K562 (cell line): ENCODE measurements at regions not wholly inside any gene's neighbourhood (a gene's known extent, or its start where the extent isn't known, plus 50 kb on each side); places are given as distances from the start of the nearest gene placed in this dataset.

ENCODE experiments used
- C11orf30 ChIP-seq: fragments of 450-650 bp; IDR thresholded peaks from 2 replicates; pipeline ENCODE4 v1.6.1; 2016; ENCODE audit warnings: low read depth, mild to moderate bottlenecking
- CC2D1A ChIP-seq: fragments of 450-650 bp; IDR thresholded peaks from 2 replicates; pipeline ENCODE4 v1.6.1; 2017; ENCODE audit warnings: mild to moderate bottlenecking
- CEBPG ChIP-seq, 3 experiments: fragments of 200-800 bp in 1 of 3; sonication (Bioruptor generic) in 1 of 3; sonication (generic) in 1 of 3; formaldehyde crosslinking in 1 of 3; IDR thresholded peaks in 2 of 3; conservative IDR thresholded peaks in 1 of 3; 2 replicates each; pipeline versions ENCODE4 v1.6.1 to v1.8.0; 2016 to 2022; ENCODE audit warnings: missing compliant biosample characterization in 2 of 3, missing genetic modification characterization in 2 of 3, mild to moderate bottlenecking in 1 of 3, missing genetic modification reagents in 1 of 3
- DNMT1 ChIP-seq: fragments of 450-650 bp; IDR thresholded peaks from 2 replicates; pipeline ENCODE4 v1.6.1; 2016; ENCODE audit warnings: antibody characterized with exemption, mild to moderate bottlenecking
- FOXJ3 ChIP-seq: sonication (generic); formaldehyde crosslinking; IDR thresholded peaks from 2 replicates; pipeline ENCODE4 v1.4.0; 2020; ENCODE audit warnings: mild to moderate bottlenecking, missing genetic modification reagents
- GABPB2 ChIP-seq: fragments of 250-450 bp; sonication (Bioruptor Pico); conservative IDR thresholded peaks from 2 replicates; pipeline ENCODE4 v1.5.1; 2021; ENCODE audit warnings: mild to moderate bottlenecking
- GTF2F1 ChIP-seq: IDR thresholded peaks from 2 replicates; pipeline ENCODE4 v1.6.1; 2011; ENCODE audit warnings: low read depth, low read length, improper control_type of control experiment
- KAT8 ChIP-seq: fragments of 450-650 bp; IDR thresholded peaks from 2 replicates; pipeline ENCODE4 v1.6.1; 2016; ENCODE audit warnings: low read depth, mild to moderate bottlenecking
- MECOM ChIP-seq: fragments of 250-450 bp; sonication (Bioruptor Pico); IDR thresholded peaks from 2 replicates; pipeline ENCODE4 v1.8.0; 2022; ENCODE audit warnings: inconsistent platforms
- MEIS2 ChIP-seq: fragments of 450-650 bp; IDR thresholded peaks from 2 replicates; pipeline ENCODE4 v1.6.1; 2014; ENCODE audit warnings: mild to moderate bottlenecking; ENCODE audit not compliant: partially characterized antibody
- NFYB ChIP-seq: IDR thresholded peaks from 2 replicates; pipeline ENCODE4 v1.6.1; 2011; ENCODE audit warnings: mild to moderate bottlenecking, moderate library complexity; ENCODE audit not compliant: insufficient read length; ENCODE audit errors: extremely low read depth
- NR4A1 ChIP-seq, 2 experiments: fragments of 250-450 bp in 1 of 2; fragments of 450-650 bp in 1 of 2; sonication (Bioruptor Pico) in 1 of 2; IDR thresholded peaks; 2 replicates each; pipeline versions ENCODE4 v1.4.0 to v1.6.1; 2016 to 2020; ENCODE audit warnings: mild to moderate bottlenecking in 2 of 2, missing compliant biosample characterization in 1 of 2, missing genetic modification characterization in 1 of 2, moderate library complexity in 1 of 2
- NUFIP1 ChIP-seq: fragments of 450-650 bp; IDR thresholded peaks from 2 replicates; pipeline ENCODE4 v1.6.1; 2018; ENCODE audit not compliant: partially characterized antibody
- POLR2G ChIP-seq: fragments of 200-400 bp; formaldehyde crosslinking; IDR thresholded peaks from 2 replicates; pipeline ENCODE4 v1.6.1; 2017; ENCODE audit warnings: low read depth, mild to moderate bottlenecking, antibody characterized with exemption, low read length, moderate library complexity
- TSC22D4 ChIP-seq: fragments of 450-650 bp; IDR thresholded peaks from 2 replicates; pipeline ENCODE4 v1.6.1; 2016; ENCODE audit warnings: missing genetic modification characterization, missing biosample characterization, control low read depth
- ZNF197 ChIP-seq: fragments of 200-800 bp; sonication (Bioruptor generic); IDR thresholded peaks from 2 replicates; pipeline ENCODE4 v1.6.1; 2016; ENCODE audit warnings: low read depth, missing genetic modification characterization, missing compliant biosample characterization
- ZNF23 ChIP-seq: fragments of 250-450 bp; sonication (Bioruptor Pico); IDR thresholded peaks from 2 replicates; pipeline ENCODE4 v1.4.0; 2020; ENCODE audit warnings: mild to moderate bottlenecking
- ZNF395 ChIP-seq: fragments of 200-800 bp; sonication (Bioruptor generic); IDR thresholded peaks from 2 replicates; pipeline ENCODE4 v1.6.1; 2017; ENCODE audit warnings: missing genetic modification characterization, missing compliant biosample characterization
- TF ChIP-seq, protein P1 (sequence below): fragments of 450-650 bp; IDR thresholded peaks from 2 replicates; pipeline ENCODE4 v1.6.1; 2016; ENCODE audit warnings: low read depth

- TF ChIP-seq GTF2F1 (no peak), DNMT1 (no peak), NFYB (no peak), TSC22D4 (tag) (no peak), FOXJ3 (CRISPR knock-in tag) (no peak), CC2D1A (no peak), ZNF395 (CRISPR knock-in tag) (no peak), ZNF23 (CRISPR knock-in tag) (no peak), NUFIP1 (no peak), KAT8 (no peak), C11orf30 (no peak), MEIS2 (peak; percentile 60), ZNF197 (0 out of 2 replicates have a peak, but pooled peaks have one; percentile 51), MECOM (CRISPR knock-in tag) (no peak), CEBPG (CRISPR knock-in tag; IDR thresholded peaks at IDR 0.05) (no peak), CEBPG (tag; conservative IDR thresholded peaks at IDR 0.05 in 1 of 2, IDR thresholded peaks at IDR 0.05 in 1 of 2) (no peak), POLR2G (no peak), GABPB2 (CRISPR knock-in tag) (no peak), NR4A1 (CRISPR knock-in tag; IDR thresholded peaks at IDR 0.05) (no peak), NR4A1 (tag; IDR thresholded peaks at IDR 0.05) (no peak)
- TF ChIP-seq, protein P1, sequence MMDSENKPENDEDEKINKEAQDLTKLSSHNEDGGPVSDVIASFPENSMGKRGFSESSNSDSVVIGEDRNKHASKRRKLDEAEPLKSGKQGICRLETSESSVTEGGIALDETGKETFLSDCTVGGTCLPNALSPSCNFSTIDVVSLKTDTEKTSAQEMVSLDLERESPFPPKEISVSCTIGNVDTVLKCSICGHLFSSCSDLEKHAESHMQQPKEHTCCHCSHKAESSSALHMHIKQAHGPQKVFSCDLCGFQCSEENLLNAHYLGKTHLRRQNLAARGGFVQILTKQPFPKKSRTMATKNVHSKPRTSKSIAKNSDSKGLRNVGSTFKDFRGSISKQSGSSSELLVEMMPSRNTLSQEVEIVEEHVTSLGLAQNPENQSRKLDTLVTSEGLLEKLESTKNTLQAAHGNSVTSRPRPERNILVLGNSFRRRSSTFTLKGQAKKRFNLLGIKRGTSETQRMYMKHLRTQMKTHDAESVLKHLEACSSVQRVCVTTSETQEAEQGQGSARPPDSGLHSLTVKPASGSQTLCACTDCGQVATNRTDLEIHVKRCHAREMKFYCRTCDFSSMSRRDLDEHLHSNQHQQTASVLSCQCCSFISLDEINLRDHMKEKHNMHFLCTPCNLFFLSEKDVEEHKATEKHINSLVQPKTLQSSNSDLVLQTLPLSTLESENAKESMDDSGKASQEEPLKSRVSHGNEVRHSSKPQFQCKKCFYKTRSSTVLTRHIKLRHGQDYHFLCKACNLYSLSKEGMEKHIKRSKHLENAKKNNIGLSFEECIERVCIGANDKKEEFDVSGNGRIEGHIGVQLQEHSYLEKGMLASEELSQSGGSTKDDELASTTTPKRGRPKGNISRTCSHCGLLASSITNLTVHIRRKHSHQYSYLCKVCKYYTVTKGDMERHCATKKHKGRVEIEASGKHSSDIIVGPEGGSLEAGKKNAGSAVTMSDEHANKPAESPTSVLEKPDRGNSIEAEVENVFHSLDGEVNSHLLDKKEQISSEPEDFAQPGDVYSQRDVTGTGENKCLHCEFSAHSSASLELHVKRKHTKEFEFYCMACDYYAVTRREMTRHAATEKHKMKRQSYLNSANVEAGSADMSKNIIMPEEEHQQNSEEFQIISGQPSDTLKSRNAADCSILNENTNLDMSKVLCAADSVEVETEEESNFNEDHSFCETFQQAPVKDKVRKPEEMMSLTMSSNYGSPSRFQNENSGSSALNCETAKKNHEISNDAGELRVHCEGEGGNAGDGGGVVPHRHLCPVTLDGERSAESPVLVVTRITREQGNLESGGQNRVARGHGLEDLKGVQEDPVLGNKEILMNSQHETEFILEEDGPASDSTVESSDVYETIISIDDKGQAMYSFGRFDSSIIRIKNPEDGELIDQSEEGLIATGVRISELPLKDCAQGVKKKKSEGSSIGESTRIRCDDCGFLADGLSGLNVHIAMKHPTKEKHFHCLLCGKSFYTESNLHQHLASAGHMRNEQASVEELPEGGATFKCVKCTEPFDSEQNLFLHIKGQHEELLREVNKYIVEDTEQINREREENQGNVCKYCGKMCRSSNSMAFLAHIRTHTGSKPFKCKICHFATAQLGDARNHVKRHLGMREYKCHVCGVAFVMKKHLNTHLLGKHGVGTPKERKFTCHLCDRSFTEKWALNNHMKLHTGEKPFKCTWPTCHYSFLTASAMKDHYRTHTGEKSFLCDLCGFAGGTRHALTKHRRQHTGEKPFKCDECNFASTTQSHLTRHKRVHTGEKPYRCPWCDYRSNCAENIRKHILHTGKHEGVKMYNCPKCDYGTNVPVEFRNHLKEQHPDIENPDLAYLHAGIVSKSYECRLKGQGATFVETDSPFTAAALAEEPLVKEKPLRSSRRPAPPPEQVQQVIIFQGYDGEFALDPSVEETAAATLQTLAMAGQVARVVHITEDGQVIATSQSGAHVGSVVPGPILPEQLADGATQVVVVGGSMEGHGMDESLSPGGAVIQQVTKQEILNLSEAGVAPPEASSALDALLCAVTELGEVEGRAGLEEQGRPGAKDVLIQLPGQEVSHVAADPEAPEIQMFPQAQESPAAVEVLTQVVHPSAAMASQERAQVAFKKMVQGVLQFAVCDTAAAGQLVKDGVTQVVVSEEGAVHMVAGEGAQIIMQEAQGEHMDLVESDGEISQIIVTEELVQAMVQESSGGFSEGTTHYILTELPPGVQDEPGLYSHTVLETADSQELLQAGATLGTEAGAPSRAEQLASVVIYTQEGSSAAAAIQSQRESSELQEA = no peak
Measured at GRCh38 chr13:37923236-37923635, 53.7 kb upstream of the TRPC4 start (continued).
